WTC11 (cell line): ENCODE measurements at regions not wholly inside any gene's neighbourhood (a gene's known extent, or its start where the extent isn't known, plus 50 kb on each side); places are given as distances from the start of the nearest gene placed in this dataset.

Experiments used
- ATAC-seq: fragments of 200-7000 bp; cut with Tn5 transposase; 2 replicates; pipeline ENCODE4 v1.10.0; 2021; ENCODE audit warnings: mild to moderate bottlenecking, moderate library complexity
- CTCF ChIA-PET: fragments of 300-600 bp; sonication (Branson Sonifier 250); formaldehyde crosslinking; loops from one replicate; lab custom pipeline; 2021; ENCODE audit warnings: antibody characterized with exemption; lab: Charles Lee
- POLR2A ChIA-PET: fragments of 350-600 bp; sonication (Branson Sonifier 250); formaldehyde crosslinking; loops from one replicate; lab custom pipeline; 2021; ENCODE audit warnings: antibody characterized with exemption; lab: Charles Lee
- DNase-seq: peaks from one replicate; pipeline ENCODE4 v3.0.0; 2021; ENCODE audit warnings: low spot score
- H3K27ac Mint-ChIP-seq: 2 replicates; pipeline ENCODE4 v1.8.0; 2021; ENCODE audit warnings: mixed read lengths
- H3K27me3 Mint-ChIP-seq: 2 replicates; pipeline ENCODE4 v1.8.0; 2021; ENCODE audit warnings: low read depth, mild to moderate bottlenecking, moderate library complexity, mixed read lengths
- H3K36me3 Mint-ChIP-seq: 2 replicates; pipeline ENCODE4 v1.8.0; 2021; ENCODE audit warnings: mixed read lengths
- H3K4me1 Mint-ChIP-seq: 2 replicates; pipeline ENCODE4 v1.8.0; 2022; ENCODE audit warnings: mixed read lengths
- H3K4me3 Mint-ChIP-seq: 2 replicates; pipeline ENCODE4 v1.8.0; 2021; ENCODE audit warnings: mild to moderate bottlenecking, moderate library complexity, mixed read lengths
- H3K9me3 Mint-ChIP-seq: 2 replicates; pipeline ENCODE4 v1.8.0; 2021; ENCODE audit warnings: mixed read lengths
- CBFB ChIP-seq: sonication (generic); formaldehyde crosslinking; IDR thresholded peaks from 2 replicates; pipeline ENCODE4 v1.8.1; 2022; ENCODE audit warnings: mild to moderate bottlenecking, low read depth, missing genetic modification reagents
- CREB1 ChIP-seq: sonication (generic); formaldehyde crosslinking; IDR thresholded peaks from 2 replicates; pipeline ENCODE4 v1.8.0; 2023; ENCODE audit warnings: mild to moderate bottlenecking, missing genetic modification reagents
- ESRRA ChIP-seq: sonication (generic); formaldehyde crosslinking; IDR thresholded peaks from 2 replicates; pipeline ENCODE4 v1.8.1; 2022; ENCODE audit warnings: mild to moderate bottlenecking, missing genetic modification reagents, borderline replicate concordance
- GABPB1 ChIP-seq: sonication (generic); formaldehyde crosslinking; IDR thresholded peaks from 2 replicates; pipeline ENCODE4 v1.8.1; 2023; ENCODE audit warnings: mild to moderate bottlenecking, missing genetic modification reagents
- GRHL2 ChIP-seq: fragments of 250-450 bp; sonication (Bioruptor Pico); IDR thresholded peaks from 2 replicates; pipeline ENCODE4 v1.8.0; 2022; ENCODE audit warnings: mild to moderate bottlenecking, moderate library complexity; ENCODE audit not compliant: insufficient replicate concordance, severe bottlenecking
- NFE2L1 ChIP-seq: sonication (generic); formaldehyde crosslinking; IDR thresholded peaks from 2 replicates; pipeline ENCODE4 v1.8.1; 2023; ENCODE audit warnings: missing genetic modification reagents
- OVOL2 ChIP-seq: fragments of 250-450 bp; sonication (Bioruptor Pico); IDR thresholded peaks from 2 replicates; pipeline ENCODE4 v1.9.0; 2021; ENCODE audit warnings: mild to moderate bottlenecking, borderline replicate concordance
- ZNF121 ChIP-seq: sonication (generic); formaldehyde crosslinking; IDR thresholded peaks from 2 replicates; pipeline ENCODE4 v1.8.0; 2023; ENCODE audit warnings: missing genetic modification reagents
- ZNF219 ChIP-seq: sonication (generic); formaldehyde crosslinking; IDR thresholded peaks from 2 replicates; pipeline ENCODE4 v1.8.0; 2023; ENCODE audit warnings: missing genetic modification reagents, mild to moderate bottlenecking, borderline replicate concordance
- TF ChIP-seq, protein P1 (sequence below): sonication (generic); formaldehyde crosslinking; IDR thresholded peaks from 2 replicates; pipeline ENCODE4 v1.8.1; 2023; ENCODE audit warnings: mild to moderate bottlenecking, missing genetic modification reagents, moderate library complexity
- TF ChIP-seq, protein P2 (sequence below): fragments of 250-450 bp; sonication (Bioruptor Pico); IDR thresholded peaks from 2 replicates; pipeline ENCODE4 v1.9.0; 2021; ENCODE audit warnings: moderate library complexity, mild to moderate bottlenecking, inconsistent platforms, borderline replicate concordance
- TF ChIP-seq, protein P3 (sequence below): sonication (generic); formaldehyde crosslinking; IDR thresholded peaks from 2 replicates; pipeline ENCODE4 v1.8.1; 2023; ENCODE audit warnings: mild to moderate bottlenecking, missing genetic modification reagents, moderate library complexity
- TF ChIP-seq, protein P4 (sequence below): sonication (generic); formaldehyde crosslinking; conservative IDR thresholded peaks from 2 replicates; pipeline ENCODE4 v1.8.1; 2023; ENCODE audit warnings: mild to moderate bottlenecking, low read depth, missing genetic modification reagents, moderate library complexity
- TF ChIP-seq, protein P5 (sequence below): sonication (generic); formaldehyde crosslinking; IDR thresholded peaks from 2 replicates; pipeline ENCODE4 v1.8.1; 2023; ENCODE audit warnings: mild to moderate bottlenecking, moderate library complexity, missing genetic modification reagents
- TF ChIP-seq, protein P6 (sequence below): sonication (generic); formaldehyde crosslinking; IDR thresholded peaks from 2 replicates; pipeline ENCODE4 v1.8.1; 2023; ENCODE audit warnings: mild to moderate bottlenecking, missing genetic modification reagents
- TF ChIP-seq, protein P7 (sequence below): sonication (generic); formaldehyde crosslinking; conservative IDR thresholded peaks from 2 replicates; pipeline ENCODE4 v1.8.1; 2022; ENCODE audit warnings: mild to moderate bottlenecking, missing genetic modification reagents

DNA sequence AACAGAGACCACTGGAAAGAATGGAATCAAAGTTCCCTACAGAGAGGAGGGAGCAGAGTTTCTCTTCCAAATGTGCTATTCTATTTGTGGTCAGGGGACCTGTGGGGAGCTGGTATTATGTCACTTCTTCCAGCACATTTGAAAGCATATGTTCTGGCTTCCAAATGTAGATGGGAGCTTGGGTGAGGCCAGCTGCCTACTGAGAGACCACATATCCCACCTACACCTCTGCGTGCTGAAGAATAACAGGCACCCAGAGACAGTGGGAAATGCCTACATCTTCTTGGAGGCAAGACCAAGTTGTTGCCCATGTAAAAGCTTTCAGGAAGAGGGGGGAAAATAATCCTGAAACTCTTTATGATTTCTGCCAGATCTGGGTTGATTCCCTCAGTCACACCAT, 286.8 kb upstream of the UMPS start:
- Mint-ChIP-seq H3K36me3 (no peaks in the 10 kb centered on the region), H3K9me3 (peaks cover 2% of the 10 kb centered on the region; the same call in 1 of the 2 replicates), H3K27me3 (no peaks in the 10 kb centered on the region), H3K4me3 (no peak overlapping the region), H3K4me1 (peaks cover 41% of the 10 kb centered on the region), H3K27ac (no peak overlapping the region)
- ATAC-seq, result no peak
- ChIA-PET POLR2A (no interaction called here), CTCF (interaction anchor here (1.2 kb wide), 1 partner anchor 9 kb away, joined by 3 read pairs; no protein-coding TSS in a partner anchor)
- DNase-seq, result no peak
- TF ChIP-seq NFE2L1 (no peak), GRHL2 (CRISPR knock-in tag) (no peak), ZNF121 (CRISPR knock-in tag) (no peak), ZNF219 (CRISPR knock-in tag) (no peak), GABPB1 (CRISPR knock-in tag) (no peak), CBFB (CRISPR knock-in tag) (no peak), CREB1 (CRISPR knock-in tag) (no peak), OVOL2 (CRISPR knock-in tag) (no peak)
- TF ChIP-seq, protein P1, sequence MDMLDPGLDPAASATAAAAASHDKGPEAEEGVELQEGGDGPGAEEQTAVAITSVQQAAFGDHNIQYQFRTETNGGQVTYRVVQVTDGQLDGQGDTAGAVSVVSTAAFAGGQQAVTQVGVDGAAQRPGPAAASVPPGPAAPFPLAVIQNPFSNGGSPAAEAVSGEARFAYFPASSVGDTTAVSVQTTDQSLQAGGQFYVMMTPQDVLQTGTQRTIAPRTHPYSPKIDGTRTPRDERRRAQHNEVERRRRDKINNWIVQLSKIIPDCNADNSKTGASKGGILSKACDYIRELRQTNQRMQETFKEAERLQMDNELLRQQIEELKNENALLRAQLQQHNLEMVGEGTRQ (CRISPR knock-in tag), result no peak
- TF ChIP-seq, protein P2, sequence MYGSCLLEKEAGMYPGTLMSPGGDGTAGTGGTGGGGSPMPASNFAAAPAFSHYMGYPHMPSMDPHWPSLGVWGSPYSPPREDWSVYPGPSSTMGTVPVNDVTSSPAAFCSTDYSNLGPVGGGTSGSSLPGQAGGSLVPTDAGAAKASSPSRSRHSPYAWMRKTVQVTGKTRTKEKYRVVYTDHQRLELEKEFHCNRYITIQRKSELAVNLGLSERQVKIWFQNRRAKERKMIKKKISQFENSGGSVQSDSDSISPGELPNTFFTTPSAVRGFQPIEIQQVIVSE (CRISPR knock-in tag), result no peak
- TF ChIP-seq, protein P3, sequence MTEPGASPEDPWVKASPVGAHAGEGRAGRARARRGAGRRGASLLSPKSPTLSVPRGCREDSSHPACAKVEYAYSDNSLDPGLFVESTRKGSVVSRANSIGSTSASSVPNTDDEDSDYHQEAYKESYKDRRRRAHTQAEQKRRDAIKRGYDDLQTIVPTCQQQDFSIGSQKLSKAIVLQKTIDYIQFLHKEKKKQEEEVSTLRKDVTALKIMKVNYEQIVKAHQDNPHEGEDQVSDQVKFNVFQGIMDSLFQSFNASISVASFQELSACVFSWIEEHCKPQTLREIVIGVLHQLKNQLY (CRISPR knock-in tag), result no peak
- TF ChIP-seq, protein P4, sequence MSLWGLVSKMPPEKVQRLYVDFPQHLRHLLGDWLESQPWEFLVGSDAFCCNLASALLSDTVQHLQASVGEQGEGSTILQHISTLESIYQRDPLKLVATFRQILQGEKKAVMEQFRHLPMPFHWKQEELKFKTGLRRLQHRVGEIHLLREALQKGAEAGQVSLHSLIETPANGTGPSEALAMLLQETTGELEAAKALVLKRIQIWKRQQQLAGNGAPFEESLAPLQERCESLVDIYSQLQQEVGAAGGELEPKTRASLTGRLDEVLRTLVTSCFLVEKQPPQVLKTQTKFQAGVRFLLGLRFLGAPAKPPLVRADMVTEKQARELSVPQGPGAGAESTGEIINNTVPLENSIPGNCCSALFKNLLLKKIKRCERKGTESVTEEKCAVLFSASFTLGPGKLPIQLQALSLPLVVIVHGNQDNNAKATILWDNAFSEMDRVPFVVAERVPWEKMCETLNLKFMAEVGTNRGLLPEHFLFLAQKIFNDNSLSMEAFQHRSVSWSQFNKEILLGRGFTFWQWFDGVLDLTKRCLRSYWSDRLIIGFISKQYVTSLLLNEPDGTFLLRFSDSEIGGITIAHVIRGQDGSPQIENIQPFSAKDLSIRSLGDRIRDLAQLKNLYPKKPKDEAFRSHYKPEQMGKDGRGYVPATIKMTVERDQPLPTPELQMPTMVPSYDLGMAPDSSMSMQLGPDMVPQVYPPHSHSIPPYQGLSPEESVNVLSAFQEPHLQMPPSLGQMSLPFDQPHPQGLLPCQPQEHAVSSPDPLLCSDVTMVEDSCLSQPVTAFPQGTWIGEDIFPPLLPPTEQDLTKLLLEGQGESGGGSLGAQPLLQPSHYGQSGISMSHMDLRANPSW (CRISPR knock-in tag), result no peak
- TF ChIP-seq, protein P5, sequence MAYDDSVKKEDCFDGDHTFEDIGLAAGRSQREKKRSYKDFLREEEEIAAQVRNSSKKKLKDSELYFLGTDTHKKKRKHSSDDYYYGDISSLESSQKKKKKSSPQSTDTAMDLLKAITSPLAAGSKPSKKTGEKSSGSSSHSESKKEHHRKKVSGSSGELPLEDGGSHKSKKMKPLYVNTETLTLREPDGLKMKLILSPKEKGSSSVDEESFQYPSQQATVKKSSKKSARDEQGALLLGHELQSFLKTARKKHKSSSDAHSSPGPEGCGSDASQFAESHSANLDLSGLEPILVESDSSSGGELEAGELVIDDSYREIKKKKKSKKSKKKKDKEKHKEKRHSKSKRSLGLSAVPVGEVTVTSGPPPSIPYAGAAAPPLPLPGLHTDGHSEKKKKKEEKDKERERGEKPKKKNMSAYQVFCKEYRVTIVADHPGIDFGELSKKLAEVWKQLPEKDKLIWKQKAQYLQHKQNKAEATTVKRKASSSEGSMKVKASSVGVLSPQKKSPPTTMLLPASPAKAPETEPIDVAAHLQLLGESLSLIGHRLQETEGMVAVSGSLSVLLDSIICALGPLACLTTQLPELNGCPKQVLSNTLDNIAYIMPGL (CRISPR knock-in tag), result no peak
- TF ChIP-seq, protein P6, sequence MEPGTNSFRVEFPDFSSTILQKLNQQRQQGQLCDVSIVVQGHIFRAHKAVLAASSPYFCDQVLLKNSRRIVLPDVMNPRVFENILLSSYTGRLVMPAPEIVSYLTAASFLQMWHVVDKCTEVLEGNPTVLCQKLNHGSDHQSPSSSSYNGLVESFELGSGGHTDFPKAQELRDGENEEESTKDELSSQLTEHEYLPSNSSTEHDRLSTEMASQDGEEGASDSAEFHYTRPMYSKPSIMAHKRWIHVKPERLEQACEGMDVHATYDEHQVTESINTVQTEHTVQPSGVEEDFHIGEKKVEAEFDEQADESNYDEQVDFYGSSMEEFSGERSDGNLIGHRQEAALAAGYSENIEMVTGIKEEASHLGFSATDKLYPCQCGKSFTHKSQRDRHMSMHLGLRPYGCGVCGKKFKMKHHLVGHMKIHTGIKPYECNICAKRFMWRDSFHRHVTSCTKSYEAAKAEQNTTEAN (CRISPR knock-in tag), result no peak
- TF ChIP-seq, protein P7, sequence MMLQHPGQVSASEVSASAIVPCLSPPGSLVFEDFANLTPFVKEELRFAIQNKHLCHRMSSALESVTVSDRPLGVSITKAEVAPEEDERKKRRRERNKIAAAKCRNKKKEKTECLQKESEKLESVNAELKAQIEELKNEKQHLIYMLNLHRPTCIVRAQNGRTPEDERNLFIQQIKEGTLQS (CRISPR knock-in tag), result no peak

DNA sequence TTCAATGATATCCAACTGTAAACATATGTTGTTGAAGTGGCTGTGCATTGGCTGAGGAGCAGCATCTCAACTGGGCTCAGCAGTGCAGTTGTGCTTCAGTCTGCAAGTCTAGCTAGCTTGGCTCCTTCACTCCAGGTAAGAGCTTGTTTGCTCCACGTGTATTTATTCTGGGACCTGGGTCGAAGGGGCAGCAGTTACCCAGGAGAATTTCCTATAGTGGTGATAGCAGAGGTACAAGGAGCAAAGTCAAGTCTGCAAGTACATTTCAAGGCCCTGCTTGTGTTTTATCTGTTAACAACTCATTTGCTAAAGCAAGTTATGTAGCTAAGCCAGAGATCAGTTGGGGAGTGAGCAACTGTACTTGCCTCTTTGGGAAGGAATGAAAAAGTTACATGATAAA, 286.2 kb upstream of the UMPS start:
- no peak for DNase-seq

More for the DNA sequence above, 286.2 kb upstream of the UMPS start:
- Mint-ChIP-seq H3K4me1 (peaks cover 35% of the 10 kb centered on the region), H3K27me3 (no peaks in the 10 kb centered on the region), H3K27ac (no peak overlapping the region), H3K4me3 (no peak overlapping the region), H3K36me3 (no peaks in the 10 kb centered on the region), H3K9me3 (no peaks in the 10 kb centered on the region)
- TF ChIP-seq, protein P1 (CRISPR knock-in tag), result no peak
- TF ChIP-seq ESRRA (CRISPR knock-in tag), result no peak
- no peak for ATAC-seq
- ChIA-PET CTCF (interaction anchor here (1.2 kb wide), 1 partner anchor 9 kb away, joined by 3 read pairs; no protein-coding TSS in a partner anchor), POLR2A (no interaction called here)
